ENCODE measurements at regions not wholly inside any gene's neighbourhood (a gene's known extent, or its start where the extent isn't known, plus 50 kb on each side); places are given as distances from the start of the nearest gene placed in this dataset.

GRCh38 chr10:128926711-128927110 lies 540.3 kb upstream of the MGMT start:
- no peak for TF ChIP-seq GABPA (IDR thresholded peaks at IDR 0.05 in 1 of 2, conservative IDR thresholded peaks at IDR 0.05 in 1 of 2)
- TF ChIP-seq CTCF (IDR thresholded peaks at IDR 0.05; ENCODE audit: low read depth, low read length, missing input control) = no peak
- TF ChIP-seq ATF3 (IDR thresholded peaks at IDR 0.05) = no peak
- no peak for TF ChIP-seq REST (IDR thresholded peaks at IDR 0.05)
- no peak for TF ChIP-seq RXRA (IDR thresholded peaks at IDR 0.05)
- no peak for TF ChIP-seq TAF1 (conservative IDR thresholded peaks at IDR 0.05)
- TF ChIP-seq JUND (IDR thresholded peaks at IDR 0.05) = no peak
- no peak for TF ChIP-seq EGR1 (IDR thresholded peaks at IDR 0.05; ENCODE audit: low read depth in 2 of 2)
- no peak for TF ChIP-seq MAX (IDR thresholded peaks at IDR 0.05)
- no peak for TF ChIP-seq SP1 (IDR thresholded peaks at IDR 0.05)
- no peak for TF ChIP-seq RAD21 (IDR thresholded peaks at IDR 0.05)
- TF ChIP-seq HNF4G (IDR thresholded peaks at IDR 0.05) = no peak

Data from liver (tissue), 3 donors.